GM23338 (cell line): ENCODE measurements at regions not wholly inside any gene's neighbourhood (a gene's known extent, or its start where the extent isn't known, plus 50 kb on each side); places are given as distances from the start of the nearest gene placed in this dataset.

Experiments used
- ATAC-seq: fragments of 200-7000 bp; cut with Tn5 transposase; 3 replicates; pipeline ENCODE4 v1.9.1; 2020
- DNase-seq: peaks from one replicate; pipeline ENCODE4 v3.0.0-alpha.2; 2015; ENCODE audit warnings: low spot score
- H2AFZ ChIP-seq: fragments of 200-600 bp; sonication (generic); 2 replicates; pipeline ENCODE4 v1.8.0; 2016; ENCODE audit warnings: antibody characterized with exemption, mild to moderate bottlenecking, moderate library complexity
- H3F3A ChIP-seq: fragments of 200-600 bp; sonication (generic); replicated peaks from 2 replicates; pipeline ENCODE4 v1.8.0; 2017; ENCODE audit warnings: antibody characterized with exemption, mixed run types, low read depth
- H3K27ac ChIP-seq: fragments of 200-600 bp; sonication (generic); 2 replicates; pipeline ENCODE4 v1.6.1; 2016; ENCODE audit warnings: low read depth
- H3K27me3 ChIP-seq: fragments of 200-600 bp; sonication (generic); 2 replicates; pipeline ENCODE4 v1.8.0; 2016; ENCODE audit warnings: mild to moderate bottlenecking, mixed run types, moderate library complexity; ENCODE audit not compliant: insufficient read depth
- H3K36me3 ChIP-seq: fragments of 200-600 bp; sonication (generic); 2 replicates; pipeline ENCODE4 v1.8.0; 2016; ENCODE audit warnings: mild to moderate bottlenecking; ENCODE audit not compliant: insufficient read depth
- H3K4me1 ChIP-seq: fragments of 200-600 bp; sonication (generic); 2 replicates; pipeline ENCODE4 v1.8.0; 2016; ENCODE audit warnings: mild to moderate bottlenecking, moderate library complexity; ENCODE audit not compliant: insufficient read depth
- H3K4me2 ChIP-seq: fragments of 200-600 bp; sonication (generic); 2 replicates; pipeline ENCODE4 v1.7.1; 2017; ENCODE audit warnings: mixed run types
- H3K4me3 ChIP-seq: fragments of 200-600 bp; sonication (generic); 2 replicates; pipeline ENCODE4 v1.6.1; 2016; ENCODE audit warnings: mixed run types
- H3K79me2 ChIP-seq: fragments of 200-600 bp; sonication (generic); replicated peaks from 2 replicates; pipeline ENCODE4 v1.8.0; 2017; ENCODE audit warnings: mild to moderate bottlenecking; ENCODE audit not compliant: insufficient read depth
- H3K9me2 ChIP-seq: fragments of 200-600 bp; sonication (generic); 2 replicates; pipeline ENCODE4 v1.8.0; 2017; ENCODE audit not compliant: insufficient read depth
- H4K20me1 ChIP-seq: fragments of 200-600 bp; sonication (generic); replicated peaks from 2 replicates; pipeline ENCODE4 v1.8.0; 2017; ENCODE audit warnings: mild to moderate bottlenecking; ENCODE audit not compliant: insufficient read depth
- H3K27ac Mint-ChIP-seq: 2 replicates; pipeline ENCODE4 v1.8.0; 2020; ENCODE audit warnings: inconsistent platforms, mild to moderate bottlenecking, moderate library complexity, mixed read lengths
- H3K27me3 Mint-ChIP-seq: 3 replicates; pipeline ENCODE4 v1.8.0; 2022; ENCODE audit warnings: low read depth, mild to moderate bottlenecking, moderate library complexity, mixed read lengths, inconsistent platforms; ENCODE audit not compliant: insufficient read depth, poor library complexity
- H3K36me3 Mint-ChIP-seq: 3 replicates; pipeline ENCODE4 v1.8.0; 2021; ENCODE audit warnings: low read depth, mild to moderate bottlenecking, inconsistent platforms, moderate library complexity, mixed read lengths
- H3K4me1 Mint-ChIP-seq: 3 replicates; pipeline ENCODE4 v1.8.0; 2020; ENCODE audit warnings: mild to moderate bottlenecking, inconsistent platforms, mixed read lengths
- H3K4me3 Mint-ChIP-seq: 3 replicates; pipeline ENCODE4 v1.8.0; 2021; ENCODE audit warnings: moderate library complexity, mild to moderate bottlenecking, inconsistent platforms, mixed read lengths
- H3K9me3 Mint-ChIP-seq: 3 replicates; pipeline ENCODE4 v1.8.0; 2020; ENCODE audit warnings: moderate library complexity, mild to moderate bottlenecking, inconsistent platforms, mixed read lengths
- CREB1 ChIP-seq: fragments of 250-450 bp; sonication (Bioruptor Pico); IDR thresholded peaks from 2 replicates; pipeline ENCODE4 v1.5.0; 2020; ENCODE audit warnings: low read depth, mild to moderate bottlenecking, moderate library complexity
- EZH2 ChIP-seq: fragments of 200-600 bp; sonication (generic); IDR thresholded peaks from one replicate; pipeline ENCODE4 v1.8.0; 2017; ENCODE audit warnings: antibody characterized with exemption, mild to moderate bottlenecking, low read depth; ENCODE audit not compliant: unreplicated experiment
- EZH2phosphoT487 ChIP-seq: fragments of 200-600 bp; sonication (generic); IDR thresholded peaks from one replicate; pipeline ENCODE4 v1.8.1; 2018; ENCODE audit warnings: antibody characterized with exemption; ENCODE audit not compliant: unreplicated experiment
- JUNB ChIP-seq: IDR thresholded peaks from one replicate; pipeline ENCODE4 v1.6.1; 2016; ENCODE audit warnings: antibody characterized with exemption; ENCODE audit not compliant: unreplicated experiment
- NANOG ChIP-seq: IDR thresholded peaks from 2 replicates; pipeline ENCODE4 v1.6.1; 2016; ENCODE audit warnings: antibody characterized with exemption, borderline replicate concordance
- POLR2AphosphoS5 ChIP-seq: IDR thresholded peaks from 2 replicates; pipeline ENCODE4 v1.6.1; 2016; ENCODE audit warnings: antibody characterized with exemption, low read depth
- STAT1 ChIP-seq: IDR thresholded peaks from one replicate; pipeline ENCODE4 v1.6.1; 2016; ENCODE audit warnings: antibody characterized with exemption; ENCODE audit not compliant: unreplicated experiment
- ZNF114 ChIP-seq: fragments of 250-450 bp; sonication (Bioruptor Pico); IDR thresholded peaks from 2 replicates; pipeline ENCODE4 v1.5.0; 2020; ENCODE audit warnings: mild to moderate bottlenecking, moderate library complexity
- ZNF331 ChIP-seq: fragments of 250-450 bp; sonication (Bioruptor Pico); IDR thresholded peaks from 2 replicates; pipeline ENCODE4 v1.5.0; 2020; ENCODE audit warnings: low read depth, mild to moderate bottlenecking, moderate library complexity
- TF ChIP-seq, protein P1 (sequence below): IDR thresholded peaks from 2 replicates; pipeline ENCODE4 v1.6.1; 2016; ENCODE audit warnings: antibody characterized with exemption
- TF ChIP-seq, protein P2 (sequence below): fragments of 250-450 bp; sonication (Bioruptor Pico); IDR thresholded peaks from 2 replicates; pipeline ENCODE4 v1.5.0; 2020; ENCODE audit warnings: mild to moderate bottlenecking, moderate library complexity
- TF ChIP-seq, protein P3 (sequence below), 2 experiments: fragments of 200-600 bp in 1 of 2; sonication (generic) in 1 of 2; conservative IDR thresholded peaks; 2 replicates each; pipeline versions ENCODE4 v1.5.1 to v1.6.1; 2016 to 2017; ENCODE audit warnings: antibody characterized with exemption in 2 of 2, low read depth in 2 of 2, mild to moderate bottlenecking in 2 of 2, moderate library complexity in 1 of 2
- TF ChIP-seq, protein P4 (sequence below): IDR thresholded peaks from one replicate; pipeline ENCODE4 v1.6.1; 2018; ENCODE audit warnings: antibody characterized with exemption; ENCODE audit not compliant: unreplicated experiment

DNA sequence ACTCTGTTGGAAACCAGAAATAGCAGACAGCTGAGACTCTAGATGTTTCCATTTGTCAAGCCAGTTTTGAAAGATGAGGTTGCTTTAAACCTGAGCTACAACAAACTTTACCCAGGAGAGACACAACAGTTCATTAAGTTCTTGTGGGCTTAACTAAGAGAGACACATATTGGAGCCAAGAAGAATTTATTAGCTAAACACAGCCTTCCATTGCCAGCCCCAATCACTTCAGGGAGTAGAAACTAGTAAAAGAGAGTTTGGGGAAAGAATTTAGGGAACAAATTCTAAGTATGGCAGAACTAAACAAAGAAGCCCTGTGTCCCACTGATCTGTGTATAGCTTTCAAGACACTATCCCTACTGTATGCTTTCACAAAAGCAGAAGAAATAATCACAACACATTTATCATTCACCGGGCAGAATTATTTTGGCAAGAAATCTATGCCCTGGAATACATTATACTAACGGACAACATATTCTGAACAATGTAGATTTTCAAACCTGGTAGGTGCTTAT lies 87.3 kb upstream of the KAZN start:
- H3K36me3 Mint-ChIP-seq, result no peaks in the 10 kb centered on the region
- Histone ChIP-seq H3F3A (no peaks in the 10 kb centered on the region), H3K36me3 (no peaks in the 10 kb centered on the region), H3K27me3 (no peaks in the 10 kb centered on the region), H3K79me2 (no peaks in the 10 kb centered on the region), H3K9me2 (peaks cover 2% of the 10 kb centered on the region), H3K4me2 (0 out of 2 replicates have a peak overlapping the region, but pooled peaks have one; percentile 41), H4K20me1 (no peaks in the 10 kb centered on the region), H3K4me1 (peaks cover 19% of the 10 kb centered on the region), H3K27ac (no peak overlapping the region), H3K4me3 (no peak overlapping the region), H2AFZ (no peak overlapping the region)
- peaks cover 23% of the 10 kb centered on the region for H3K4me1 Mint-ChIP-seq
- H3K27ac Mint-ChIP-seq, result no peak overlapping the region
- H3K9me3 Mint-ChIP-seq, result no peaks in the 10 kb centered on the region
- H3K27me3 Mint-ChIP-seq, result peaks cover 7% of the 10 kb centered on the region
- TF ChIP-seq JUNB, result no peak
- TF ChIP-seq, protein P1, sequence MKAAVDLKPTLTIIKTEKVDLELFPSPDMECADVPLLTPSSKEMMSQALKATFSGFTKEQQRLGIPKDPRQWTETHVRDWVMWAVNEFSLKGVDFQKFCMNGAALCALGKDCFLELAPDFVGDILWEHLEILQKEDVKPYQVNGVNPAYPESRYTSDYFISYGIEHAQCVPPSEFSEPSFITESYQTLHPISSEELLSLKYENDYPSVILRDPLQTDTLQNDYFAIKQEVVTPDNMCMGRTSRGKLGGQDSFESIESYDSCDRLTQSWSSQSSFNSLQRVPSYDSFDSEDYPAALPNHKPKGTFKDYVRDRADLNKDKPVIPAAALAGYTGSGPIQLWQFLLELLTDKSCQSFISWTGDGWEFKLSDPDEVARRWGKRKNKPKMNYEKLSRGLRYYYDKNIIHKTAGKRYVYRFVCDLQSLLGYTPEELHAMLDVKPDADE, result no peak
- TF ChIP-seq ZNF114 (CRISPR knock-in tag), result no peak
- no peak for TF ChIP-seq STAT1
- TF ChIP-seq POLR2AphosphoS5, result no peak
- TF ChIP-seq, protein P2, sequence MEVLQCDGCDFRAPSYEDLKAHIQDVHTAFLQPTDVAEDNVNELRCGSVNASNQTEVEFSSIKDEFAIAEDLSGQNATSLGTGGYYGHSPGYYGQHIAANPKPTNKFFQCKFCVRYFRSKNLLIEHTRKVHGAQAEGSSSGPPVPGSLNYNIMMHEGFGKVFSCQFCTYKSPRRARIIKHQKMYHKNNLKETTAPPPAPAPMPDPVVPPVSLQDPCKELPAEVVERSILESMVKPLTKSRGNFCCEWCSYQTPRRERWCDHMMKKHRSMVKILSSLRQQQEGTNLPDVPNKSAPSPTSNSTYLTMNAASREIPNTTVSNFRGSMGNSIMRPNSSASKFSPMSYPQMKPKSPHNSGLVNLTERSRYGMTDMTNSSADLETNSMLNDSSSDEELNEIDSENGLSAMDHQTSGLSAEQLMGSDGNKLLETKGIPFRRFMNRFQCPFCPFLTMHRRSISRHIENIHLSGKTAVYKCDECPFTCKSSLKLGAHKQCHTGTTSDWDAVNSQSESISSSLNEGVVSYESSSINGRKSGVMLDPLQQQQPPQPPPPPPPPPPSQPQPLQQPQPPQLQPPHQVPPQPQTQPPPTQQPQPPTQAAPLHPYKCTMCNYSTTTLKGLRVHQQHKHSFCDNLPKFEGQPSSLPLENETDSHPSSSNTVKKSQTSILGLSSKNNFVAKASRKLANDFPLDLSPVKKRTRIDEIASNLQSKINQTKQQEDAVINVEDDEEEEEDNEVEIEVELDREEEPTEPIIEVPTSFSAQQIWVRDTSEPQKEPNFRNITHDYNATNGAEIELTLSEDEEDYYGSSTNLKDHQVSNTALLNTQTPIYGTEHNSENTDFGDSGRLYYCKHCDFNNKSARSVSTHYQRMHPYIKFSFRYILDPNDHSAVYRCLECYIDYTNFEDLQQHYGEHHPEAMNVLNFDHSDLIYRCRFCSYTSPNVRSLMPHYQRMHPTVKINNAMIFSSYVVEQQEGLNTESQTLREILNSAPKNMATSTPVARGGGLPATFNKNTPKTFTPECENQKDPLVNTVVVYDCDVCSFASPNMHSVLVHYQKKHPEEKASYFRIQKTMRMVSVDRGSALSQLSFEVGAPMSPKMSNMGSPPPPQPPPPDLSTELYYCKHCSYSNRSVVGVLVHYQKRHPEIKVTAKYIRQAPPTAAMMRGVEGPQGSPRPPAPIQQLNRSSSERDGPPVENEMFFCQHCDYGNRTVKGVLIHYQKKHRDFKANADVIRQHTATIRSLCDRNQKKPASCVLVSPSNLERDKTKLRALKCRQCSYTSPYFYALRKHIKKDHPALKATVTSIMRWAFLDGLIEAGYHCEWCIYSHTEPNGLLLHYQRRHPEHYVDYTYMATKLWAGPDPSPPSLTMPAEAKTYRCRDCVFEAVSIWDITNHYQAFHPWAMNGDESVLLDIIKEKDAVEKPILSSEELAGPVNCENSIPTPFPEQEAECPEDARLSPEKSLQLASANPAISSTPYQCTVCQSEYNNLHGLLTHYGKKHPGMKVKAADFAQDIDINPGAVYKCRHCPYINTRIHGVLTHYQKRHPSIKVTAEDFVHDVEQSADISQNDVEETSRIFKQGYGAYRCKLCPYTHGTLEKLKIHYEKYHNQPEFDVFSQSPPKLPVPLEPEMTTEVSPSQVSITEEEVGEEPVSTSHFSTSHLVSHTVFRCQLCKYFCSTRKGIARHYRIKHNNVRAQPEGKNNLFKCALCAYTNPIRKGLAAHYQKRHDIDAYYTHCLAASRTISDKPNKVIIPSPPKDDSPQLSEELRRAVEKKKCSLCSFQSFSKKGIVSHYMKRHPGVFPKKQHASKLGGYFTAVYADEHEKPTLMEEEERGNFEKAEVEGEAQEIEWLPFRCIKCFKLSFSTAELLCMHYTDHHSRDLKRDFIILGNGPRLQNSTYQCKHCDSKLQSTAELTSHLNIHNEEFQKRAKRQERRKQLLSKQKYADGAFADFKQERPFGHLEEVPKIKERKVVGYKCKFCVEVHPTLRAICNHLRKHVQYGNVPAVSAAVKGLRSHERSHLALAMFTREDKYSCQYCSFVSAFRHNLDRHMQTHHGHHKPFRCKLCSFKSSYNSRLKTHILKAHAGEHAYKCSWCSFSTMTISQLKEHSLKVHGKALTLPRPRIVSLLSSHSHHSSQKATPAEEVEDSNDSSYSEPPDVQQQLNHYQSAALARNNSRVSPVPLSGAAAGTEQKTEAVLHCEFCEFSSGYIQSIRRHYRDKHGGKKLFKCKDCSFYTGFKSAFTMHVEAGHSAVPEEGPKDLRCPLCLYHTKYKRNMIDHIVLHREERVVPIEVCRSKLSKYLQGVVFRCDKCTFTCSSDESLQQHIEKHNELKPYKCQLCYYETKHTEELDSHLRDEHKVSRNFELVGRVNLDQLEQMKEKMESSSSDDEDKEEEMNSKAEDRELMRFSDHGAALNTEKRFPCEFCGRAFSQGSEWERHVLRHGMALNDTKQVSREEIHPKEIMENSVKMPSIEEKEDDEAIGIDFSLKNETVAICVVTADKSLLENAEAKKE (CRISPR knock-in tag), result no peak
- TF ChIP-seq NANOG, result no peak
- TF ChIP-seq, protein P3, sequence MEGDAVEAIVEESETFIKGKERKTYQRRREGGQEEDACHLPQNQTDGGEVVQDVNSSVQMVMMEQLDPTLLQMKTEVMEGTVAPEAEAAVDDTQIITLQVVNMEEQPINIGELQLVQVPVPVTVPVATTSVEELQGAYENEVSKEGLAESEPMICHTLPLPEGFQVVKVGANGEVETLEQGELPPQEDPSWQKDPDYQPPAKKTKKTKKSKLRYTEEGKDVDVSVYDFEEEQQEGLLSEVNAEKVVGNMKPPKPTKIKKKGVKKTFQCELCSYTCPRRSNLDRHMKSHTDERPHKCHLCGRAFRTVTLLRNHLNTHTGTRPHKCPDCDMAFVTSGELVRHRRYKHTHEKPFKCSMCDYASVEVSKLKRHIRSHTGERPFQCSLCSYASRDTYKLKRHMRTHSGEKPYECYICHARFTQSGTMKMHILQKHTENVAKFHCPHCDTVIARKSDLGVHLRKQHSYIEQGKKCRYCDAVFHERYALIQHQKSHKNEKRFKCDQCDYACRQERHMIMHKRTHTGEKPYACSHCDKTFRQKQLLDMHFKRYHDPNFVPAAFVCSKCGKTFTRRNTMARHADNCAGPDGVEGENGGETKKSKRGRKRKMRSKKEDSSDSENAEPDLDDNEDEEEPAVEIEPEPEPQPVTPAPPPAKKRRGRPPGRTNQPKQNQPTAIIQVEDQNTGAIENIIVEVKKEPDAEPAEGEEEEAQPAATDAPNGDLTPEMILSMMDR (conservative IDR thresholded peaks at IDR 0.05; ENCODE audit: low read depth in 2 of 2), result no peak
- no peak for TF ChIP-seq ZNF331 (CRISPR knock-in tag)
- TF ChIP-seq CREB1 (CRISPR knock-in tag), result no peak
- TF ChIP-seq EZH2, result no peak
- TF ChIP-seq, protein P4, sequence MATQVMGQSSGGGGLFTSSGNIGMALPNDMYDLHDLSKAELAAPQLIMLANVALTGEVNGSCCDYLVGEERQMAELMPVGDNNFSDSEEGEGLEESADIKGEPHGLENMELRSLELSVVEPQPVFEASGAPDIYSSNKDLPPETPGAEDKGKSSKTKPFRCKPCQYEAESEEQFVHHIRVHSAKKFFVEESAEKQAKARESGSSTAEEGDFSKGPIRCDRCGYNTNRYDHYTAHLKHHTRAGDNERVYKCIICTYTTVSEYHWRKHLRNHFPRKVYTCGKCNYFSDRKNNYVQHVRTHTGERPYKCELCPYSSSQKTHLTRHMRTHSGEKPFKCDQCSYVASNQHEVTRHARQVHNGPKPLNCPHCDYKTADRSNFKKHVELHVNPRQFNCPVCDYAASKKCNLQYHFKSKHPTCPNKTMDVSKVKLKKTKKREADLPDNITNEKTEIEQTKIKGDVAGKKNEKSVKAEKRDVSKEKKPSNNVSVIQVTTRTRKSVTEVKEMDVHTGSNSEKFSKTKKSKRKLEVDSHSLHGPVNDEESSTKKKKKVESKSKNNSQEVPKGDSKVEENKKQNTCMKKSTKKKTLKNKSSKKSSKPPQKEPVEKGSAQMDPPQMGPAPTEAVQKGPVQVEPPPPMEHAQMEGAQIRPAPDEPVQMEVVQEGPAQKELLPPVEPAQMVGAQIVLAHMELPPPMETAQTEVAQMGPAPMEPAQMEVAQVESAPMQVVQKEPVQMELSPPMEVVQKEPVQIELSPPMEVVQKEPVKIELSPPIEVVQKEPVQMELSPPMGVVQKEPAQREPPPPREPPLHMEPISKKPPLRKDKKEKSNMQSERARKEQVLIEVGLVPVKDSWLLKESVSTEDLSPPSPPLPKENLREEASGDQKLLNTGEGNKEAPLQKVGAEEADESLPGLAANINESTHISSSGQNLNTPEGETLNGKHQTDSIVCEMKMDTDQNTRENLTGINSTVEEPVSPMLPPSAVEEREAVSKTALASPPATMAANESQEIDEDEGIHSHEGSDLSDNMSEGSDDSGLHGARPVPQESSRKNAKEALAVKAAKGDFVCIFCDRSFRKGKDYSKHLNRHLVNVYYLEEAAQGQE, result no peak
- no peak for TF ChIP-seq EZH2phosphoT487
- DNase-seq (no peak), ATAC-seq (no peak)
- H3K4me3 Mint-ChIP-seq, result no peak overlapping the region
